ENCODE measurements at regions not wholly inside any gene's neighbourhood (a gene's known extent, or its start where the extent isn't known, plus 50 kb on each side); places are given as distances from the start of the nearest gene placed in this dataset.
A peak's percentile ranks its signal among the peaks of the same experiment; 100 is the strongest.

- ATAC-seq (no peak), FAIRE-seq (no peak), DNase-seq (ENCODE audit: low spot score) (no peak)
- BruUV-seq (replicated peaks) = no TSS peak
- no peaks in the 10 kb centered on the region for H3K4me1 ChIP-seq (ENCODE audit: insufficient read depth, low read length)
- no peak overlapping the region for H3K27ac ChIP-seq (ENCODE audit: extremely low read length, insufficient read depth, low read length)
- in situ Hi-C loops (cut with HindIII; ENCODE audit: extremely low pct_ligation_motif_present, low pct_unique_long_range_greater_than_20kb) (no loop called here), intact Hi-C loops (cut with micrococcal nuclease; ENCODE audit: unreplicated experiment) (no loop called here)
- 2% methylated on average over 2 of the region's 2 CpGs for WGBS (ENCODE audit: low lambda C conversion rate)
- TF ChIP-seq NFE2L2 (IDR thresholded peaks at IDR 0.05; ENCODE audit: low read length) (peak; percentile 83), ZBTB8A (CRISPR knock-in tag; IDR thresholded peaks at IDR 0.05; ENCODE audit: borderline replicate concordance, low read depth) (no peak), ZNF563 (CRISPR knock-in tag; IDR thresholded peaks at IDR 0.05) (no peak), MAFK (conservative IDR thresholded peaks at IDR 0.05 in 1 of 2, IDR thresholded peaks at IDR 0.05 in 1 of 2; ENCODE audit: low read length in 2 of 2) (peak; percentile 9 to 46; a peak in 3 of 4 replicates)
- H3K4me2 ChIP-seq (ENCODE audit: low read depth, low read length) = no peak overlapping the region
- no peaks in the 10 kb centered on the region; a peak in 1 of 5 replicates for H3K27me3 ChIP-seq (ENCODE audit: control insufficient read depth in 1 of 2, insufficient read depth in 2 of 2, low read length in 2 of 2)
- ChIA-PET POLR2A (no interaction called here), CTCF (ENCODE audit: low intra/inter-chr PET ratio, low total read pairs) (no interaction called here)
- H3K9ac ChIP-seq (ENCODE audit: insufficient read depth, low read depth, low read length) = no peak overlapping the region
- no peaks in the 10 kb centered on the region for H3K9me3 ChIP-seq (ENCODE audit: low read length)
- no peaks in the 10 kb centered on the region for H3K36me3 ChIP-seq (replicated peaks in 1 of 2; ENCODE audit: control insufficient read depth in 1 of 2, insufficient read depth in 2 of 2, low read length in 2 of 2)
- no peak overlapping the region for H2AFZ ChIP-seq (ENCODE audit: low read length)
- H3K79me2 ChIP-seq (ENCODE audit: insufficient read depth, low read length) = no peaks in the 10 kb centered on the region
- no peaks in the 10 kb centered on the region for H4K20me1 ChIP-seq (ENCODE audit: insufficient read depth, low read length)
- no peak overlapping the region for H3K4me3 ChIP-seq (replicated peaks in 1 of 3; ENCODE audit: insufficient read depth in 1 of 3, low read depth in 2 of 3, low read length in 3 of 3)
These were observed 159.3 kb upstream of the GAP43 start for GRCh38 chr3:115464036-115464435.

GRCh38 chr3:115469649-115470048 is 153.7 kb upstream of the GAP43 start:
- peak overlapping the region; percentile 27 for H2AFZ ChIP-seq (ENCODE audit: low read length)
- WGBS (ENCODE audit: low lambda C conversion rate) = 50% methylated on average over 3 of the region's 3 CpGs
- ChIA-PET POLR2A (no interaction called here), CTCF (ENCODE audit: low intra/inter-chr PET ratio, low total read pairs) (no interaction called here)
- intact Hi-C loops (cut with micrococcal nuclease; ENCODE audit: unreplicated experiment) = no loop called here
- H3K4me1 ChIP-seq (ENCODE audit: insufficient read depth, low read length) = no peaks in the 10 kb centered on the region
- no peaks in the 10 kb centered on the region for H3K36me3 ChIP-seq (replicated peaks in 1 of 2; ENCODE audit: control insufficient read depth in 1 of 2, insufficient read depth in 2 of 2, low read length in 2 of 2)
- H4K20me1 ChIP-seq (ENCODE audit: insufficient read depth, low read length) = no peaks in the 10 kb centered on the region
- no peak overlapping the region for H3K27ac ChIP-seq (ENCODE audit: extremely low read length, insufficient read depth, low read length)
- H3K9me3 ChIP-seq (ENCODE audit: low read length) = no peaks in the 10 kb centered on the region
- TF ChIP-seq PATZ1 (CRISPR knock-in tag; IDR thresholded peaks at IDR 0.05) (no peak), BORCS8-MEF2B (CRISPR knock-in tag; IDR thresholded peaks at IDR 0.05) (no peak), MYC (CRISPR knock-in tag; IDR thresholded peaks at IDR 0.05; ENCODE audit: borderline replicate concordance) (no peak), ZNF569 (CRISPR knock-in tag; IDR thresholded peaks at IDR 0.05; ENCODE audit: borderline replicate concordance) (no peak), SRF (IDR thresholded peaks at IDR 0.05; ENCODE audit: low read depth, low read length) (no peak), USF2 (IDR thresholded peaks at IDR 0.05; ENCODE audit: low read depth, low read length) (no peak), USF2 (CRISPR knock-in tag; IDR thresholded peaks at IDR 0.05; ENCODE audit: borderline replicate concordance) (no peak)
- DNase-seq (ENCODE audit: low spot score) = no peak
- H3K79me2 ChIP-seq (ENCODE audit: insufficient read depth, low read length) = no peaks in the 10 kb centered on the region
- BruUV-seq (replicated peaks) = no TSS peak
- no peak overlapping the region for H3K9ac ChIP-seq (ENCODE audit: insufficient read depth, low read depth, low read length)
- no peak for FAIRE-seq
- ATAC-seq = no peak
- no peak overlapping the region for H3K4me3 ChIP-seq (replicated peaks in 1 of 3; ENCODE audit: insufficient read depth in 1 of 3, low read depth in 2 of 3, low read length in 3 of 3)
- H3K4me2 ChIP-seq (ENCODE audit: low read depth, low read length) = no peak overlapping the region
- in situ Hi-C loops (cut with HindIII; ENCODE audit: extremely low pct_ligation_motif_present, low pct_unique_long_range_greater_than_20kb) = no loop called here
- H3K27me3 ChIP-seq (ENCODE audit: control insufficient read depth in 1 of 2, insufficient read depth in 2 of 2, low read length in 2 of 2) = no peaks in the 10 kb centered on the region

All from HepG2 (cell line).